KOPT-K1 (cell line): ENCODE measurements at regions not wholly inside any gene's neighbourhood (a gene's known extent, or its start where the extent isn't known, plus 50 kb on each side); places are given as distances from the start of the nearest gene placed in this dataset.

ENCODE experiments used
- H3K27ac ChIP-seq: fragments of 200-600 bp; sonication (generic); 2 replicates; pipeline ENCODE4 v1.5.1; 2016; ENCODE audit warnings: antibody characterized with exemption, mild to moderate bottlenecking, low read depth, low read length; ENCODE audit not compliant: poor library complexity, severe bottlenecking
- H3K36me3 ChIP-seq: fragments of 200-600 bp; sonication (generic); 2 replicates; pipeline ENCODE4 v1.5.1; 2017; ENCODE audit warnings: antibody characterized with exemption, mild to moderate bottlenecking, low read length, moderate library complexity; ENCODE audit not compliant: insufficient read depth
- H3K9me3 ChIP-seq: fragments of 200-600 bp; sonication (generic); 2 replicates; pipeline ENCODE4 v1.5.1; 2017; ENCODE audit warnings: antibody characterized with exemption, low read length, mild to moderate bottlenecking; ENCODE audit not compliant: insufficient read depth, poor library complexity, severe bottlenecking

- Histone ChIP-seq H3K27ac (no peak overlapping the region), H3K9me3 (no peaks in the 10 kb centered on the region), H3K36me3 (no peaks in the 10 kb centered on the region)
These were observed 1038.9 kb downstream of the GRM8 start for GRCh38 chr7:126213876-126214275.

DNA sequence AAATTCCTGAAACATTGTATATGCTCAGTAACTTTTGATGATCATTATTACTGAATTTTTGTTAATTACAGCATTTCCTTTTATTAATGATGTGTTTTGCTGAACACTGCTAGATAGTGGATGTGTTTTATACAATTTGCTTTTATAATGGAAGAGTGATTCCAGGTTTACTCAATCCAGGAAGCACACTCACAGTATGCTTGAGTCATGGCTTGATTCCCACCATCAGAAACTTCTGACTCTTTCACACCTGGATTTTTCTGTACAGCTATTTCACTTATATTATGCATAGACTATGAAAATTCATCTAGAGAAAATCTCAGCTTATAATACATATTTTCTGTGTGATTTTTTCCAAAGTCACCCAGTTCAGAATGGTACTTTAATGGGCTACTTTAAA is 1040.9 kb downstream of the GRM8 start:
- no peak overlapping the region for H3K27ac ChIP-seq
- H3K36me3 ChIP-seq: no peaks in the 10 kb centered on the region
- no peaks in the 10 kb centered on the region for H3K9me3 ChIP-seq

GRCh38 chr7:126210707-126211106 is 1042.0 kb downstream of the GRM8 start:
- Histone ChIP-seq H3K36me3 (no peaks in the 10 kb centered on the region), H3K27ac (no peak overlapping the region), H3K9me3 (no peaks in the 10 kb centered on the region)

DNA sequence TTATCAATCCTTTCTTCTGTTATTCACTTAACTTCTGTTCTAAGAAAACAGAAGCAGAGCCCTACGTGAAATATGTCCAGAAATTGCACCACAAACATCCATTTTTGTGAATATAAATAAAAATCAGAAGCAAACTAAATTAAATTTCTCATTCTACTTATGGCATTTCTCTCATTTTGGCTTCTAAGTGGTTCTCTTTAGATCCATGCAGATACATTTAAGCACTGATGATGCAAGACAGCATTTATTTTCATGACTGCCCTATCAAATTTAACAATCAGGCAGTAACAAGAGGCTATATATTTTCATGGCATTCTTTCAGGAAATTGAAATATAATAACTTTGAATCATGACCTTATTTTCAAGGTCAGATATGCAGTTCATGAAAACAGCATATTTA is 1049.6 kb downstream of the GRM8 start:
- Histone ChIP-seq H3K27ac (no peak overlapping the region), H3K9me3 (no peaks in the 10 kb centered on the region), H3K36me3 (no peaks in the 10 kb centered on the region)

DNA sequence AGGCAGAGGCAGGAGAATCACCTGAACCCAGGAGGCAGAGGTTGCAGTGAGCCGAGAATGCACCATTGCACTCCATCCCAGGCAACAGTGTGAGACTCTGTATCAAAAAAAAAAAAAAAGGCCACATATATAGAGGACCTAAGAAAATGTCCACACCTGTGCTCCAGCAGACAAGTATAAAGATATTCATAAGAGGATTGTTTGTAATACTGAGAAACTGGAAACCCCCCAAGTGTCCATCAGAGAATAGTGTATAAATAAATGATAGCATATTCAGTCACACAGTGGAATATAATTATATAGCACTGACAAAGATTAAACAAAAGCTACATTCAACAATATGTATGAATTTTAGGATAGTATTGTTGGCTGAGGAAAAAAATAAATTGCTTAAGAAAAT is 1050.6 kb downstream of the GRM8 start:
- Histone ChIP-seq H3K9me3 (no peaks in the 10 kb centered on the region), H3K27ac (no peak overlapping the region), H3K36me3 (no peaks in the 10 kb centered on the region)

DNA sequence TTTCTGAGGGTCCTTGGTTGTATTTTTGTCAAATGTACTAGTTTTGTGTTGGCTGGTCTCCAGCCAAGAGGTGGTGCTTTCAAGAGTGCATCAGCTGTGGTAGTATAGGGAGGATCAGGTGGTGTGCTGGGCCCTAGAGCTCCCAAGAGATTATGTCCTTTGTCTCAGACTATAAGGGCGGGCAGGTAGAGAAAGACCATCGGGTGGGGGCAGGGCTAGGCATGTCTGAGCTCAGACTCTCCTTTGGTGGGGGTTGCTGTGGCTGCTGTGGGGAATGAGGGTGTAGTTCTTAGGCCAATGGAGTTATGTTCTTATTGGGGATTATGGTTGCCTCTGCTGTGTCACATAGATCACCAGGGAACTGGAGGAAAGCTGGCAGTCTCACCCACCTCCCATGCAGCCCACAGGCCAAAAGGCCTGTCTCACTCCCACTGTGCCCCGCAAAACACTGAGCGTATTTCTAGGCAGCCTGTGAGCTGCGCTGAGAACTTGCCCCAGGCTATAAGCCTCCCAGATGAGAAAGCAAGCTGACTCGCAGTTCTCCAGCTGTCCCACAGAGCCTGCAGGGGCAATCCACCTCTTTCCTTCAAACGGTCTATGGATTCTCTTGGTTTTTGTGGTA is 1066.7 kb downstream of the GRM8 start:
- no peaks in the 10 kb centered on the region for H3K36me3 ChIP-seq
- H3K27ac ChIP-seq: no peak overlapping the region
- no peaks in the 10 kb centered on the region for H3K9me3 ChIP-seq

DNA sequence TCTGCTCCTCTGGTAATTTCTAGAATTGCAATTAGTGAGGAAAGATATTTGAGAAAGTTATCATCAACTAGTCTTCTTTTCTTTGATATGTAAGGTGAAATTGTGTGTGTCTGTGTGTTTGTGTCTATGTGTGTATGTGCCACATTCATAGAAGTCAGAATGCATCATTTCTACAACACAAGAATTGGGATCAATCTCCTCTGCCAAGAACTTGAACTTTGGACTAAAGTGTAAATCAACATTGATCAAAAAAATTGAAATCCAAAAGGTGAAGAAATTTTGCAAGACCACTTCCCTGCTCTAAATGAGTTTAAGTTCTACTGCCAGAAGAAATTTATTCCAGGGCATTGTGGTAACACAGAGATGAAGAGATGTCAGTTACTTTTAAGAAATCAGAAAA is 1072.8 kb downstream of the GRM8 start:
- Histone ChIP-seq H3K36me3 (no peaks in the 10 kb centered on the region), H3K27ac (no peak overlapping the region)

DNA sequence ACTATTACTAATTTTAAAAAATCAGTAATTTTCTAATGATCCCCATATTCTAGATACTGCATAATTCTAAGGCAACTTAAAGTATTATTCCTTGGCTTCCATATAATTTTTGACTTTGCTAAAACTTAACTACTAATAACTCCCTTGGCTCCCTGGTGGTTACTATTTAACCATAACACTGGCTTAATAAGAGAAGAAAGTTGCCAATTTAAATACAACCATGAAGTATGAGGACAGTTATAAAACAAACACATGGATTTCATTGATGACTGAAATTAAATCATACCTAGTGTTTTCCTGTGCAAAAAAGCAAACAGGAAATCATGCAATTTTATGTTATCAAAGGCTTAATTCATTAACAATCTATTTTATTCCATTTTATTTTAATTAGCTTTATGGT is 1073.9 kb downstream of the GRM8 start:
- Histone ChIP-seq H3K9me3 (no peaks in the 10 kb centered on the region), H3K27ac (no peak overlapping the region), H3K36me3 (no peaks in the 10 kb centered on the region)

More for the DNA sequence above, 1072.8 kb downstream of the GRM8 start:
- H3K9me3 ChIP-seq: no peaks in the 10 kb centered on the region

DNA sequence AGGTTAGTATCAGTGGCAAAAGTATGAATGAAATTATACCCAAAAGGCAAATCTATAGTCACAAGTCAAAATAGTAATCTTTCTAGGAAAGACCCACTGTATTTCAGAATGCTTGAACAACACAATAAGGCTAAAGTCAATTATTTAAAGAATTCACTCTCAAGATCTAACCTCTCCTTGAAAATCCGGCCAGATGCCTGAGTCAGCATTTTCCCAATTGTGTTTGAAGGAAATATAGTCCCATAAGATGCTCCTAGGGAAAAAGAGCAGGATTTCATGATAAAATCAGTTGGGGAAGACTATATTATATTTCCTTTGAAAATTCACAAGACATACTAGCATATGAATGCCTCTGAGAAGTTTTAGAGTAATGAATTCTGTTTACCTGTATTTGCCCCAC is 1075.0 kb downstream of the GRM8 start:
- H3K36me3 ChIP-seq: no peaks in the 10 kb centered on the region
- H3K27ac ChIP-seq: no peak overlapping the region
- no peaks in the 10 kb centered on the region for H3K9me3 ChIP-seq

- H3K9me3 ChIP-seq: no peaks in the 10 kb centered on the region
- no peaks in the 10 kb centered on the region for H3K36me3 ChIP-seq
- no peak overlapping the region for H3K27ac ChIP-seq
These were observed 1086.1 kb downstream of the GRM8 start for GRCh38 chr7:126166645-126167044.

GRCh38 chr7:126163647-126164046 is 1089.1 kb downstream of the GRM8 start:
- Histone ChIP-seq H3K27ac (no peak overlapping the region), H3K36me3 (no peaks in the 10 kb centered on the region), H3K9me3 (no peaks in the 10 kb centered on the region)

DNA sequence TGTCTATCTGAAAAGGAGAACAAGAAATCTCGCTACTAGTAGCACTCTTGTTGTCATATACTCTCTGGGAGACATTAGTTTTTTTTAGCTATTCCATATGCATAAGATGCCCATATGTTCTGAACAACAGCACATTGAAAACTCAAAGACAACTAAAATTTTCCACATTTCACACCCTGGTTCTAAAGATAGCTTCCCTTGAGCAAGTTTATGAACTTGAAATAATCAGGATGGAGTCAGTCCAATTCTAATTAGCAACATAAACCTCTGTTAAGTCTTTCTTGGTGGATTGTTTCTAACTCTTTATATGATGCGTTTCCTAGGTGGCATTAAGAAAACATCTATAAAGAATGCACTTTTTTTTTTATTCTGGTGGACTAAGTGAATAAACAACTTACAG is 1095.3 kb downstream of the GRM8 start:
- H3K27ac ChIP-seq: no peak overlapping the region
- H3K36me3 ChIP-seq: no peaks in the 10 kb centered on the region
- H3K9me3 ChIP-seq: no peaks in the 10 kb centered on the region

DNA sequence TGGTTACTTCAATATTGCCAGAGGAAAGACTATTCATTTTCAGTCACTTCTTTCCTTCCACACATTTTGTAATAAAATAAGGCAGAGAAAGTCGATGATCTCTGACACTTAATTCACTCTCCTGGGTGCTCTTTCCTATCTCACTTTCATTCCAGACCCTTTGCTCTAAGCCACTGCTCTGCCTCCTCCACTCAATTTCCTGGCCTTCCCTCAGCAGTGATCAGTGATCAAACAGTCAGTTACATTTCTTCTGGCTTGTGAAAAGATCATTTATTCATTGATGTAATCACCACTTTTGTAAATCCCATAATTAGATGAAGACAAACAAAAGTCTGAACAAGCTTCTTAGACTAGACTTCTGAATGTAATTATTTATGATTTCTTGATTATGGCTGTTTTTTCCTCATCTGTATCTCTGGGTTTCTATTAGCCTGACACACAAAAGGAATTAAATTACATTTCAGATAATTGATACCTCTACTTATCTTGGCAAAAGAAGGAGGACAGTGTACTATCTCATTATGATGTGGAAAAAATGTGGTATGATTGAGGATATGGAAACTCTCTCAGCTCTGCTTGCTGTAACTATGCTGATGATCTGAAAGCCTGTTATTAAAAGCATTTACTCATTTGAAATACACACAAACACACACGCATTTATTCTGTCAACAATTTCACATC is 1102.3 kb downstream of the GRM8 start:
- Histone ChIP-seq H3K27ac (no peak overlapping the region), H3K36me3 (no peaks in the 10 kb centered on the region), H3K9me3 (no peaks in the 10 kb centered on the region)

DNA sequence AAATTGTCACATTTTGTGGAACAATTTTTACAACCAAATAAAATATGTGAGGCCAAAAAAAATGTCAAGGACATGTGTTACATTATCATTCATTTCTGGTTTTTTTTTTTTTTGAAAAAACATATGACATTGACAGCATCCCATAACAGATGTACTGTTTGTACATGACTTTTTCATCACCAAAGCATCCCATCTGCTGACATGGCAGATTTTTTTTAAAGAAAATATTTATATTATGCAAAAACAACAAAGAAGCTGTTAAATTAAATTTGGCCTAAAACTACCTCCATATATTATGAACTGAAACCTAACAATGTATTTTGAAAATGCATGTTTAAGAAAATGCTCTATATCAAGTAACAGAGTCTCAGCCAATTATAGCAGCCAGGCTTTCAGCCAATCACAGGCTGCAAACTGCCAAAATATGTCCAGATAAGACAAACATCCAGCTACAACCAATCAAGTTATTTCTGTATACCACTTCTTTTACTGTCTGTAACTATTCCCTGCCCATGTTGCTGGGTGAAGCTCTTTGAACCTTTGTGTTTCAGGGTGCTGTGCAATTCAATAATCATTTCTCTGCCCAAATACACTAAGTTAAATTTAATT is 1111.8 kb downstream of the GRM8 start:
- no peaks in the 10 kb centered on the region for H3K9me3 ChIP-seq
- H3K36me3 ChIP-seq: no peaks in the 10 kb centered on the region
- no peak overlapping the region for H3K27ac ChIP-seq

GRCh38 chr7:126119981-126120380 is 1132.8 kb downstream of the GRM8 start:
- Histone ChIP-seq H3K9me3 (no peaks in the 10 kb centered on the region), H3K27ac (no peak overlapping the region), H3K36me3 (no peaks in the 10 kb centered on the region)

DNA sequence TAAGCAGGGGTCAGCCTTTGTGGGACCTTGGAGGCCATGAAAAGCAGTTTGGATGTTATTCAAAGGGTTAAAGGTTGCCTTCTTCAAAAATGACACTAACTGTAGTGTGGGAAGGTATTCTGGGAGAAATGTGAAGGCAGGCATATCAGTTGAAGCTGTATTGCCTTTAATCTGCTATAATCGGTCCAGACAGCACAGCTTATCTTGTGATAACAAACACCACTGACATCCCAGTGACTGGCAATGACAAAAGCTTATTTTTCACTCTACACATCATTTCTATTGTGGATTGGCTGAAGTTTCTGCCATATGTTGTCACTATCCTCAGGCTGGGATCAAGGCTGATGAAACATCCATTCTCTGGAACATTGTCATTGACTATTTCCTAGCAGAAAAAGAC is 1149.2 kb downstream of the GRM8 start:
- H3K9me3 ChIP-seq: no peaks in the 10 kb centered on the region
- H3K27ac ChIP-seq: no peak overlapping the region
- no peaks in the 10 kb centered on the region for H3K36me3 ChIP-seq
